Pons (tissue), 1 donor: ENCODE measurements at regions not wholly inside any gene's neighbourhood (a gene's known extent, or its start where the extent isn't known, plus 50 kb on each side); places are given as distances from the start of the nearest gene placed in this dataset.
A peak's percentile ranks its signal among the peaks of the same experiment; 100 is the strongest.

ENCODE experiments used
- DNase-seq: peaks from one replicate; pipeline ENCODE4 v3.0.0-alpha.2; 2016; ENCODE audit warnings: low spot score

DNA sequence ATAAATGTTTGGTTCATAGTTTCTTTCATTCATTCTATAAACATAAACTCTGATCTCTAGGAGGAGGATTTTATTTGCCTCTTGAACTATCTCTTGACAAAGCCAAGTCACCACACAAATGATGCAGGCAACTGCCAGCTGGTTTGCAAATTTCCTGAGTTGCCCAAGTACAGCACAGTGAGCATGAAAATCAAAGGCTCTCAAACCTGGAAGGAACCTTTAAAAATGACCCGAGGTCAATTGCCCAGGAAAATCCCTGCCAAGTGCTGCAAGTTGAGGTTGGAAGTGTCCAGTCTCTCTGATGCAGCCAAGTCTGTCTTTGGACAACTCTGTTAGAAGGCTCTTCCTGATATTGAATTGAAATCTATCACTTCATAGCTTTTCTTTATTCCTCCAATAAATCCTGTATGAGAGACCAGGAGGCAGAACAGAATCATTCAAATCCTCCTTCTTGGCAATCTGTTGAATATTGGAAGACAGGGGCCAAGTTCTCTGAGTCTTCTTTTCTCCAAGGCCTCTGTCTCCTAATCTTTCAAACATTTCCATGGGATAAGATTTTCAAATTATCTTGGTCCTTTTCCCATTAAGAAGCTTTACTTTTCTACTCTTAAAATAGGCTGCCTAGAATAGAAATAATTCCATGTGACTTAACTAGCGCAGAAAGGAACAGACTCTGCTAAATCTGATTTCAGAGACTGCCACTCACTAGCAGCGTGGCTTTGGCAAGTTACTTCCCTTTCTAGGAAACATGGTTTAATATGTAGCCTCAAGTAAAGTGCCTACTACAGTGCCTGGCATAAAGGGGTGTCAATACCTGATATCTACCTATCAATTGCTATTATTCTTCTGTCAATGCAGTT is 159.2 kb downstream of the SNX18 start:
- peak; percentile 62 for DNase-seq

DNA sequence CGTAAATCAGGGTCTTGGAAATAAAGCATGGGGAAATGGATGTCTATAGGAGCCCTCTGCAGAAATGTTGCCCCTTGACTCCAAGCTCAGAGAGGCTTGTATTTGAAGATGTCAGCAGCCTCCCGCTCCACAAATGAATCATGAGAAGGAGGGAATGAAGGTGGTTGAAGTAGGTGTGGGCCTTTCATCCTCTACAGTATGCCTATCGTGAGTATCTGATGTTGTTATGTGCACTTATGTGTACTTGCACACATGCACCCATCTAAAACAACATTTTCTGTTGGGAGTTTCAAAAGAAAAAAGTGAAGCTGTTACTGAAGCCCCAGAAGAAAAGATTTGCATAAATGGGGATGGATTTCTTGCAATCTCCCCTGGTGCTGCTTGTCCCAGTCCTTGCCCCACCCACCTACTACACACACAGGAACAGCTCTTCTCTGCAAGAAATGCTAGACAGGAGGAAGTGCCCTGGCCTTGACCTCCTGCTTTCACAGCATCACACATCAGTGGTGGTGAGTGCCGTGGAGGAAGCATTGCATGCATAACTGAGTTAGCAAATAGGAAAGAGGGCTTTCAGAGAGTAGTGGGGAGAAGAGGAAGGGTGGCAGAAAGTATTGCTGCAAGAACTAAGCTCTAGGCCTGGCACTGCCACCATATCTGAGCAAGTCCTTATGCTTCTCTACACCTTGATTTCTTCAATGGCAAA is 156.1 kb downstream of the SNX18 start:
- DNase-seq, result peak; percentile 83

- DNase-seq, result no peak
Observed at GRCh38 chr5:54672871-54673270, 155.3 kb downstream of the SNX18 start.

- no peak for DNase-seq
Observed at GRCh38 chr5:54671681-54672080, 154.1 kb downstream of the SNX18 start.

- no peak for DNase-seq
Observed at GRCh38 chr5:54671111-54671531, 153.6 kb downstream of the SNX18 start.

DNA sequence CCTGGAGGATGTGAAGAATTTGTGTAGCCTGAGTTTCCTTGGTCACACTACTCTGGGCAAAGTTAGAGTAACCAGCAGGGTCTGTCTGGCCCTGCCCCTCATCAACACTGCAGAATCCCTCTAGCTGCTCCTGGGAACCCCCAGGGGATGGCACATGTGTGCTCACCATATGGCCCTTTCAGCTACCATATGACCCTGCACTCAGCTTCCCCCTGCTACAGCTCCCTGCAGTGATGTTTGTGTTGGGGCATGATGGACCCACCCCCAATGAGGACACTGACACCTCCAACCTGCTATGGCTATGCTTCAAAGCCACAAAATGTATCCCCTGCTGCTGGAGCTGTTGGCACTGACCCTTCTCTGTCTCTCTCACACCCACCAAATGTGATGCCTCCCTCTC is 152.7 kb downstream of the SNX18 start:
- DNase-seq, result no peak

- no peak for DNase-seq
Observed at GRCh38 chr5:54669845-54670244, 152.3 kb downstream of the SNX18 start.

DNA sequence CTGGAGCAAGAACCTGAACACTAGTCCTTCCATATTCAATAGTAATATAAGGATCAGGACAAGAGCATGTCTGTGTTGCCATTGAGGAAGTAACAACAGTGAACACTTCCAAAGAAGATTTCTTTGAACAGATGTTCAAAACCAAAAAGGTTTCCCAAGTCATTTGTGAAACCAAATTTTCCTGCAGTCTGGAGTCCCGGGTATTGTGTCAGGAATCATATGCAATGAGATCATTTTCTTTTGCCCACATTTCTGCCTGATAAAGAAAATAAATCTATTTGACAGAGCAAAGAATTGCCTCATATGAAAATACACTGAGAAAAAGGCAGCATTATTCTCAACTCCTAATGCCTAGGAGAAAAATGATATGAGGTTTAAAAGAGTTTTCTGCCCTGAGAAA is 151.7 kb downstream of the SNX18 start:
- DNase-seq, result no peak

- DNase-seq, result no peak
Observed at GRCh38 chr5:54668096-54668495, 150.5 kb downstream of the SNX18 start.

- no peak for DNase-seq
Observed at GRCh38 chr5:54667136-54667535, 149.6 kb downstream of the SNX18 start.

GRCh38 chr5:54663866-54664265 is 146.3 kb downstream of the SNX18 start:
- peak; percentile 90 for DNase-seq

GRCh38 chr5:54661111-54661510 is 143.6 kb downstream of the SNX18 start:
- no peak for DNase-seq

GRCh38 chr5:54659700-54660131 is 142.2 kb downstream of the SNX18 start:
- DNase-seq, result no peak

GRCh38 chr5:54658010-54658409 is 140.5 kb downstream of the SNX18 start:
- DNase-seq, result no peak

GRCh38 chr5:54656261-54656728 is 138.7 kb downstream of the SNX18 start:
- DNase-seq, result no peak

GRCh38 chr5:54655761-54656160 is 138.2 kb downstream of the SNX18 start:
- DNase-seq, result no peak

- no peak for DNase-seq
Observed at GRCh38 chr5:54655266-54655665, 137.7 kb downstream of the SNX18 start.

DNA sequence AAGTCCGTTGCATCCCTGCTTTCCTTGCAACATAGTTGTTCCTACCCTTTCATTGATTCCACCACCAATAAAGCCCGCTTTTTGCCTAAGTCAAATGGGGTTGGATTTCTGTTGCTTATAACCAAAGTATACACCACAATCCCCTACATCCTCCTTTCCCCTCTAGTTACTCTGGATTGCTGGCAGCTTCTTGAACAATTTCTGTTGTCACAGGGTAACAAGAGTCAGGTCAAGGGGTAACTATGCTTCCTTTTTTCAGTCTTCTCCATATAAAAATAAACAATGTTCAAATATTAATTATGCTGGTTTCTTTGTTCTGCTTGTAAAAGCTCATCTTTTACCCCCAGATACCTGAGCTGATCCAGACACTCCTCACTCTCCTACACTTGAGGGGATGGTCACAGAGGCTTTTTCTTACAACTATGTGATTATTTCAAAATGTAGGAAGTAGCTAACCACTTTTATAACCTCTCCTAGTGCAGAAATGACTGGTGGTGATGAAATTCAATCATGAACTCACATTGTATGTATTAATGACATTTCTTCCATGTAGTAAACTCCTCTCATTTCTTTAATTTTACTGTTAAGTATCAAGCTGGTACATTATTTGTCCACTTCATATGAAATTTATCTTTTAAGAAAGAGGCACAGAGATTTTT is 136.5 kb downstream of the SNX18 start:
- DNase-seq, result no peak

- DNase-seq, result peak; percentile 25
Observed at GRCh38 chr5:54651482-54652076, 134.0 kb downstream of the SNX18 start.

- no peak for DNase-seq
Observed at GRCh38 chr5:54649041-54649504, 131.5 kb downstream of the SNX18 start.

GRCh38 chr5:54646356-54647101 is 129.0 kb downstream of the SNX18 start:
- peak; percentile 90 for DNase-seq
